HepG2 (cell line): ENCODE measurements at regions not wholly inside any gene's neighbourhood (a gene's known extent, or its start where the extent isn't known, plus 50 kb on each side); places are given as distances from the start of the nearest gene placed in this dataset.

ENCODE experiments used
- FOXC1 ChIP-seq: sonication (generic); formaldehyde crosslinking; IDR thresholded peaks from 2 replicates; pipeline ENCODE4 v1.8.0; 2022; ENCODE audit warnings: mild to moderate bottlenecking, missing genetic modification reagents, borderline replicate concordance
- SP1 ChIP-seq, 2 experiments: fragments of 450-650 bp in 1 of 2; sonication (generic) in 1 of 2; formaldehyde crosslinking in 1 of 2; IDR thresholded peaks; 2 replicates each; pipeline versions ENCODE4 v1.4.0 to v1.6.1; 2016 to 2020; ENCODE audit warnings: missing genetic modification reagents in 1 of 2
- ZNF605 ChIP-seq: sonication (generic); formaldehyde crosslinking; IDR thresholded peaks from 2 replicates; pipeline ENCODE4 v1.8.0; 2022; ENCODE audit warnings: mild to moderate bottlenecking, missing genetic modification reagents
- ZSCAN21 ChIP-seq: sonication (generic); formaldehyde crosslinking; IDR thresholded peaks from 2 replicates; pipeline ENCODE4 v1.8.0; 2022; ENCODE audit warnings: mild to moderate bottlenecking, missing genetic modification reagents, moderate library complexity, borderline replicate concordance
- TF ChIP-seq, protein P1 (sequence below): sonication (generic); formaldehyde crosslinking; IDR thresholded peaks from 2 replicates; pipeline ENCODE4 v1.5.0; 2020; ENCODE audit warnings: mild to moderate bottlenecking, missing genetic modification reagents, borderline replicate concordance
- TF ChIP-seq, protein P2 (sequence below): sonication (generic); formaldehyde crosslinking; IDR thresholded peaks from 2 replicates; pipeline ENCODE4 v1.4.0; 2020; ENCODE audit warnings: missing genetic modification reagents, borderline replicate concordance
- TF ChIP-seq, protein P3 (sequence below): sonication (generic); formaldehyde crosslinking; IDR thresholded peaks from 2 replicates; pipeline ENCODE4 v1.5.0; 2020; ENCODE audit warnings: mild to moderate bottlenecking, missing genetic modification reagents
- TF ChIP-seq, protein P4 (sequence below): sonication (generic); formaldehyde crosslinking; IDR thresholded peaks from 2 replicates; pipeline ENCODE4 v1.5.0; 2020; ENCODE audit warnings: mild to moderate bottlenecking, missing genetic modification reagents
- TF ChIP-seq, protein P5 (sequence below): sonication (generic); formaldehyde crosslinking; IDR thresholded peaks from 2 replicates; pipeline ENCODE4 v1.9.0; 2021; ENCODE audit warnings: missing genetic modification reagents, borderline replicate concordance

DNA sequence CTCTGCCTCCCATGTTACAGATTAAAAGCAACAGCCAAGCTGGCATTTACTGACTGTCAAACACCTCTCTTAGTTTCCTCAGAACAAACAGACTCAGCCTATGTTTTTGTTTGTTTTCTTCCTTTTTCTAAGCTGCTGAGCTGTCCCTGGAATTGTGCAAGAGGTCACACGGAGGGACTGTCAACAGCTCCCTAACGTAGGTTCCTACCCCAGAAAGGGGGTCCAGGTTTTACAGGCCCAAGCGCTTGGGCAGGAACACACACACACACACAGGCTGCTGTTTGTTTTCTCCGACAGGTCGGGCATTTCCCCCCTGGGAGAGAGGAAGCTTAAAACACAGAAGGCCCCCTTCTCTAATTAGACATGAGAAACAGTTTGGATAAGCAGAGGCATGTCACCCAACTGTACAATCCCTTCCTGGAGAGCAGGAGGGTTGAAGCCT is 739.6 kb upstream of the TBX3 start (continued):
- TF ChIP-seq, protein P1, sequence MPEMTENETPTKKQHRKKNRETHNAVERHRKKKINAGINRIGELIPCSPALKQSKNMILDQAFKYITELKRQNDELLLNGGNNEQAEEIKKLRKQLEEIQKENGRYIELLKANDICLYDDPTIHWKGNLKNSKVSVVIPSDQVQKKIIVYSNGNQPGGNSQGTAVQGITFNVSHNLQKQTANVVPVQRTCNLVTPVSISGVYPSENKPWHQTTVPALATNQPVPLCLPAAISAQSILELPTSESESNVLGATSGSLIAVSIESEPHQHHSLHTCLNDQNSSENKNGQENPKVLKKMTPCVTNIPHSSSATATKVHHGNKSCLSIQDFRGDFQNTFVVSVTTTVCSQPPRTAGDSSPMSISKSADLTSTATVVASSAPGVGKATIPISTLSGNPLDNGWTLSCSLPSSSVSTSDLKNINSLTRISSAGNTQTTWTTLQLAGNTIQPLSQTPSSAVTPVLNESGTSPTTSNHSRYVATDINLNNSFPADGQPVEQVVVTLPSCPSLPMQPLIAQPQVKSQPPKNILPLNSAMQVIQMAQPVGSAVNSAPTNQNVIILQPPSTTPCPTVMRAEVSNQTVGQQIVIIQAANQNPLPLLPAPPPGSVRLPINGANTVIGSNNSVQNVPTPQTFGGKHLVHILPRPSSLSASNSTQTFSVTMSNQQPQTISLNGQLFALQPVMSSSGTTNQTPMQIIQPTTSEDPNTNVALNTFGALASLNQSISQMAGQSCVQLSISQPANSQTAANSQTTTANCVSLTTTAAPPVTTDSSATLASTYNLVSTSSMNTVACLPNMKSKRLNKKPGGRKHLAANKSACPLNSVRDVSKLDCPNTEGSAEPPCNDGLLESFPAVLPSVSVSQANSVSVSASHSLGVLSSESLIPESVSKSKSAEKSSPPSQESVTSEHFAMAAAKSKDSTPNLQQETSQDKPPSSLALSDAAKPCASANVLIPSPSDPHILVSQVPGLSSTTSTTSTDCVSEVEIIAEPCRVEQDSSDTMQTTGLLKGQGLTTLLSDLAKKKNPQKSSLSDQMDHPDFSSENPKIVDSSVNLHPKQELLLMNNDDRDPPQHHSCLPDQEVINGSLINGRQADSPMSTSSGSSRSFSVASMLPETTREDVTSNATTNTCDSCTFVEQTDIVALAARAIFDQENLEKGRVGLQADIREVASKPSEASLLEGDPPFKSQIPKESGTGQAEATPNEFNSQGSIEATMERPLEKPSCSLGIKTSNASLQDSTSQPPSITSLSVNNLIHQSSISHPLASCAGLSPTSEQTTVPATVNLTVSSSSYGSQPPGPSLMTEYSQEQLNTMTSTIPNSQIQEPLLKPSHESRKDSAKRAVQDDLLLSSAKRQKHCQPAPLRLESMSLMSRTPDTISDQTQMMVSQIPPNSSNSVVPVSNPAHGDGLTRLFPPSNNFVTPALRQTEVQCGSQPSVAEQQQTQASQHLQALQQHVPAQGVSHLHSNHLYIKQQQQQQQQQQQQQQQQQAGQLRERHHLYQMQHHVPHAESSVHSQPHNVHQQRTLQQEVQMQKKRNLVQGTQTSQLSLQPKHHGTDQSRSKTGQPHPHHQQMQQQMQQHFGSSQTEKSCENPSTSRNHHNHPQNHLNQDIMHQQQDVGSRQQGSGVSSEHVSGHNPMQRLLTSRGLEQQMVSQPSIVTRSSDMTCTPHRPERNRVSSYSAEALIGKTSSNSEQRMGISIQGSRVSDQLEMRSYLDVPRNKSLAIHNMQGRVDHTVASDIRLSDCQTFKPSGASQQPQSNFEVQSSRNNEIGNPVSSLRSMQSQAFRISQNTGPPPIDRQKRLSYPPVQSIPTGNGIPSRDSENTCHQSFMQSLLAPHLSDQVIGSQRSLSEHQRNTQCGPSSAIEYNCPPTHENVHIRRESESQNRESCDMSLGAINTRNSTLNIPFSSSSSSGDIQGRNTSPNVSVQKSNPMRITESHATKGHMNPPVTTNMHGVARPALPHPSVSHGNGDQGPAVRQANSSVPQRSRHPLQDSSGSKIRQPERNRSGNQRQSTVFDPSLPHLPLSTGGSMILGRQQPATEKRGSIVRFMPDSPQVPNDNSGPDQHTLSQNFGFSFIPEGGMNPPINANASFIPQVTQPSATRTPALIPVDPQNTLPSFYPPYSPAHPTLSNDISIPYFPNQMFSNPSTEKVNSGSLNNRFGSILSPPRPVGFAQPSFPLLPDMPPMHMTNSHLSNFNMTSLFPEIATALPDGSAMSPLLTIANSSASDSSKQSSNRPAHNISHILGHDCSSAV (CRISPR knock-in tag): no peak
- TF ChIP-seq FOXC1 (no peak), SP1 (IDR thresholded peaks at IDR 0.05) (no peak), SP1 (CRISPR knock-in tag; IDR thresholded peaks at IDR 0.05) (no peak), ZNF605 (CRISPR knock-in tag) (peak; percentile 87), ZSCAN21 (CRISPR knock-in tag) (peak; percentile 84)
- TF ChIP-seq, protein P2, sequence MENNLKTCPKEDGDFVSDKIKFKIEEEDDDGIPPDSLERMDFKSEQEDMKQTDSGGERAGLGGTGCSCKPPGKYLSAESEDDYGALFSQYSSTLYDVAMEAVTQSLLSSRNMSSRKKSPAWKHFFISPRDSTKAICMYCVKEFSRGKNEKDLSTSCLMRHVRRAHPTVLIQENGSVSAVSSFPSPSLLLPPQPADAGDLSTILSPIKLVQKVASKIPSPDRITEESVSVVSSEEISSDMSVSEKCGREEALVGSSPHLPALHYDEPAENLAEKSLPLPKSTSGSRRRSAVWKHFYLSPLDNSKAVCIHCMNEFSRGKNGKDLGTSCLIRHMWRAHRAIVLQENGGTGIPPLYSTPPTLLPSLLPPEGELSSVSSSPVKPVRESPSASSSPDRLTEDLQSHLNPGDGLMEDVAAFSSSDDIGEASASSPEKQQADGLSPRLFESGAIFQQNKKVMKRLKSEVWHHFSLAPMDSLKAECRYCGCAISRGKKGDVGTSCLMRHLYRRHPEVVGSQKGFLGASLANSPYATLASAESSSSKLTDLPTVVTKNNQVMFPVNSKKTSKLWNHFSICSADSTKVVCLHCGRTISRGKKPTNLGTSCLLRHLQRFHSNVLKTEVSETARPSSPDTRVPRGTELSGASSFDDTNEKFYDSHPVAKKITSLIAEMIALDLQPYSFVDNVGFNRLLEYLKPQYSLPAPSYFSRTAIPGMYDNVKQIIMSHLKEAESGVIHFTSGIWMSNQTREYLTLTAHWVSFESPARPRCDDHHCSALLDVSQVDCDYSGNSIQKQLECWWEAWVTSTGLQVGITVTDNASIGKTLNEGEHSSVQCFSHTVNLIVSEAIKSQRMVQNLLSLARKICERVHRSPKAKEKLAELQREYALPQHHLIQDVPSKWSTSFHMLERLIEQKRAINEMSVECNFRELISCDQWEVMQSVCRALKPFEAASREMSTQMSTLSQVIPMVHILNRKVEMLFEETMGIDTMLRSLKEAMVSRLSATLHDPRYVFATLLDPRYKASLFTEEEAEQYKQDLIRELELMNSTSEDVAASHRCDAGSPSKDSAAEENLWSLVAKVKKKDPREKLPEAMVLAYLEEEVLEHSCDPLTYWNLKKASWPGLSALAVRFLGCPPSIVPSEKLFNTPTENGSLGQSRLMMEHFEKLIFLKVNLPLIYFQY: peak; percentile 78
- TF ChIP-seq, protein P3, sequence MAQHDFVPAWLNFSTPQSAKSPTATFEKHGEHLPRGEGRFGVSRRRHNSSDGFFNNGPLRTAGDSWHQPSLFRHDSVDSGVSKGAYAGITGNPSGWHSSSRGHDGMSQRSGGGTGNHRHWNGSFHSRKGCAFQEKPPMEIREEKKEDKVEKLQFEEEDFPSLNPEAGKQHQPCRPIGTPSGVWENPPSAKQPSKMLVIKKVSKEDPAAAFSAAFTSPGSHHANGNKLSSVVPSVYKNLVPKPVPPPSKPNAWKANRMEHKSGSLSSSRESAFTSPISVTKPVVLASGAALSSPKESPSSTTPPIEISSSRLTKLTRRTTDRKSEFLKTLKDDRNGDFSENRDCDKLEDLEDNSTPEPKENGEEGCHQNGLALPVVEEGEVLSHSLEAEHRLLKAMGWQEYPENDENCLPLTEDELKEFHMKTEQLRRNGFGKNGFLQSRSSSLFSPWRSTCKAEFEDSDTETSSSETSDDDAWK (CRISPR knock-in tag): no peak
- TF ChIP-seq, protein P4, sequence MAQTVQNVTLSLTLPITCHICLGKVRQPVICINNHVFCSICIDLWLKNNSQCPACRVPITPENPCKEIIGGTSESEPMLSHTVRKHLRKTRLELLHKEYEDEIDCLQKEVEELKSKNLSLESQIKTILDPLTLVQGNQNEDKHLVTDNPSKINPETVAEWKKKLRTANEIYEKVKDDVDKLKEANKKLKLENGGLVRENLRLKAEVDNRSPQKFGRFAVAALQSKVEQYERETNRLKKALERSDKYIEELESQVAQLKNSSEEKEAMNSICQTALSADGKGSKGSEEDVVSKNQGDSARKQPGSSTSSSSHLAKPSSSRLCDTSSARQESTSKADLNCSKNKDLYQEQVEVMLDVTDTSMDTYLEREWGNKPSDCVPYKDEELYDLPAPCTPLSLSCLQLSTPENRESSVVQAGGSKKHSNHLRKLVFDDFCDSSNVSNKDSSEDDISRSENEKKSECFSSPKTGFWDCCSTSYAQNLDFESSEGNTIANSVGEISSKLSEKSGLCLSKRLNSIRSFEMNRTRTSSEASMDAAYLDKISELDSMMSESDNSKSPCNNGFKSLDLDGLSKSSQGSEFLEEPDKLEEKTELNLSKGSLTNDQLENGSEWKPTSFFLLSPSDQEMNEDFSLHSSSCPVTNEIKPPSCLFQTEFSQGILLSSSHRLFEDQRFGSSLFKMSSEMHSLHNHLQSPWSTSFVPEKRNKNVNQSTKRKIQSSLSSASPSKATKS: no peak
- TF ChIP-seq, protein P5, sequence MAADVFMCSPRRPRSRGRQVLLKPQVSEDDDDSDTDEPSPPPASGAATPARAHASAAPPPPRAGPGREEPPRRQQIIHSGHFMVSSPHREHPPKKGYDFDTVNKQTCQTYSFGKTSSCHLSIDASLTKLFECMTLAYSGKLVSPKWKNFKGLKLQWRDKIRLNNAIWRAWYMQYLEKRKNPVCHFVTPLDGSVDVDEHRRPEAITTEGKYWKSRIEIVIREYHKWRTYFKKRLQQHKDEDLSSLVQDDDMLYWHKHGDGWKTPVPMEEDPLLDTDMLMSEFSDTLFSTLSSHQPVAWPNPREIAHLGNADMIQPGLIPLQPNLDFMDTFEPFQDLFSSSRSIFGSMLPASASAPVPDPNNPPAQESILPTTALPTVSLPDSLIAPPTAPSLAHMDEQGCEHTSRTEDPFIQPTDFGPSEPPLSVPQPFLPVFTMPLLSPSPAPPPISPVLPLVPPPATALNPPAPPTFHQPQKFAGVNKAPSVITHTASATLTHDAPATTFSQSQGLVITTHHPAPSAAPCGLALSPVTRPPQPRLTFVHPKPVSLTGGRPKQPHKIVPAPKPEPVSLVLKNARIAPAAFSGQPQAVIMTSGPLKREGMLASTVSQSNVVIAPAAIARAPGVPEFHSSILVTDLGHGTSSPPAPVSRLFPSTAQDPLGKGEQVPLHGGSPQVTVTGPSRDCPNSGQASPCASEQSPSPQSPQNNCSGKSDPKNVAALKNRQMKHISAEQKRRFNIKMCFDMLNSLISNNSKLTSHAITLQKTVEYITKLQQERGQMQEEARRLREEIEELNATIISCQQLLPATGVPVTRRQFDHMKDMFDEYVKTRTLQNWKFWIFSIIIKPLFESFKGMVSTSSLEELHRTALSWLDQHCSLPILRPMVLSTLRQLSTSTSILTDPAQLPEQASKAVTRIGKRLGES (CRISPR knock-in tag): peak; percentile 69; the same call in 1 of the 2 replicates
